ENCODE measurements at regions not wholly inside any gene's neighbourhood (a gene's known extent, or its start where the extent isn't known, plus 50 kb on each side); places are given as distances from the start of the nearest gene placed in this dataset.

DNA sequence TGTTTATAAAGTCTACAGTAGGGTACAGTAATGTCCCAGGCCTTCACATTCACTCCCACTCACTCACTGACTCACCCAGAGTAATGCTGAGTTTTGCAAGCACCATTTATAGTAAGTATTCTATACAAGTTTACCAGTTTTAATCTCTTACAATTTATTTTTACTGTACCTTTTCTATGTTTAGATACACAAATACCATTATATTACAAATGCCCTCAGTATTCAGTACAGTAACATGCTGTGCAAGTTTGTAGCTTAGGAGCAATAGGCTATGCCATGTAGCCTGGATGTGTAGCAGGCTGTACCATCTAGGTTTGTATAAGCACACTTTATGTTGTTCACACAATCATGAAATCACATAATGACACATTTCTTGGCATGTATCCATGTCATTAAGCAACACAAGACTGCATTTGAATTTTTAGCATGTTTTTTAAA, 673.6 kb downstream of the CD109 start:
- Histone ChIP-seq H4K20me1 (ENCODE audit: control insufficient read depth, insufficient read depth, low read length, poor library complexity, severe bottlenecking) (no peaks in the 10 kb centered on the region), H2AFZ (ENCODE audit: insufficient read depth, low read depth, low read length, poor library complexity, severe bottlenecking) (no peak overlapping the region), H3K36me3 (replicated peaks in 1 of 2; ENCODE audit: control extremely low read depth in 1 of 2, control insufficient read depth in 1 of 2, extremely low read depth in 1 of 2, insufficient read depth in 2 of 2, low read length in 1 of 2) (no peaks in the 10 kb centered on the region), H3K4me1 (ENCODE audit: control insufficient read depth in 2 of 2, insufficient read depth in 2 of 2, low read length in 2 of 2) (no peaks in the 10 kb centered on the region), H3K79me2 (ENCODE audit: control insufficient read depth, insufficient read depth, low read length) (no peaks in the 10 kb centered on the region), H3K27me3 (replicated peaks in 1 of 4; ENCODE audit: control extremely low read depth in 1 of 4, control insufficient read depth in 3 of 4, insufficient read depth in 4 of 4, low read length in 3 of 4) (no peaks in the 10 kb centered on the region), H3K9me3 (ENCODE audit: control extremely low read depth in 1 of 3, control insufficient read depth in 2 of 3, insufficient read depth in 1 of 3, low read length in 2 of 3) (no peaks in the 10 kb centered on the region), H3K4me2 (replicated peaks; ENCODE audit: low read depth, low read length, poor library complexity, severe bottlenecking) (no peak overlapping the region), H3K27ac (ENCODE audit: low read length in 2 of 2) (no peak overlapping the region), H3K9ac (ENCODE audit: low read length) (no peak overlapping the region), H3K4me3 (ENCODE audit: control extremely low read depth in 1 of 5, extremely low read depth in 1 of 5, insufficient read depth in 1 of 5, low read depth in 2 of 5, low read length in 4 of 5) (no peak overlapping the region)
- POLR2A ChIA-PET: no interaction called here
- H3K9me3 Mint-ChIP-seq (ENCODE audit: insufficient read depth): peaks cover 2% of the 10 kb centered on the region
- no peak overlapping the region for H3K27ac Mint-ChIP-seq
- DNase-seq (no peak), ATAC-seq (ENCODE audit: low read depth) (no peak)
- H3K4me1 Mint-ChIP-seq: no peaks in the 10 kb centered on the region
- TF ChIP-seq, protein P1, sequence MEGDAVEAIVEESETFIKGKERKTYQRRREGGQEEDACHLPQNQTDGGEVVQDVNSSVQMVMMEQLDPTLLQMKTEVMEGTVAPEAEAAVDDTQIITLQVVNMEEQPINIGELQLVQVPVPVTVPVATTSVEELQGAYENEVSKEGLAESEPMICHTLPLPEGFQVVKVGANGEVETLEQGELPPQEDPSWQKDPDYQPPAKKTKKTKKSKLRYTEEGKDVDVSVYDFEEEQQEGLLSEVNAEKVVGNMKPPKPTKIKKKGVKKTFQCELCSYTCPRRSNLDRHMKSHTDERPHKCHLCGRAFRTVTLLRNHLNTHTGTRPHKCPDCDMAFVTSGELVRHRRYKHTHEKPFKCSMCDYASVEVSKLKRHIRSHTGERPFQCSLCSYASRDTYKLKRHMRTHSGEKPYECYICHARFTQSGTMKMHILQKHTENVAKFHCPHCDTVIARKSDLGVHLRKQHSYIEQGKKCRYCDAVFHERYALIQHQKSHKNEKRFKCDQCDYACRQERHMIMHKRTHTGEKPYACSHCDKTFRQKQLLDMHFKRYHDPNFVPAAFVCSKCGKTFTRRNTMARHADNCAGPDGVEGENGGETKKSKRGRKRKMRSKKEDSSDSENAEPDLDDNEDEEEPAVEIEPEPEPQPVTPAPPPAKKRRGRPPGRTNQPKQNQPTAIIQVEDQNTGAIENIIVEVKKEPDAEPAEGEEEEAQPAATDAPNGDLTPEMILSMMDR (IDR thresholded peaks at IDR 0.05): no peak
- TF ChIP-seq EZH2 (IDR thresholded peaks at IDR 0.05; ENCODE audit: borderline replicate concordance, insufficient read depth, low read depth, low read length, poor library complexity, severe bottlenecking): no peak
- no peak overlapping the region for H3K4me3 Mint-ChIP-seq
- CTCF ChIA-PET: no interaction called here
- intact Hi-C loops (cut with micrococcal nuclease): no loop called here
- H3K27me3 Mint-ChIP-seq: no peaks in the 10 kb centered on the region

DNA sequence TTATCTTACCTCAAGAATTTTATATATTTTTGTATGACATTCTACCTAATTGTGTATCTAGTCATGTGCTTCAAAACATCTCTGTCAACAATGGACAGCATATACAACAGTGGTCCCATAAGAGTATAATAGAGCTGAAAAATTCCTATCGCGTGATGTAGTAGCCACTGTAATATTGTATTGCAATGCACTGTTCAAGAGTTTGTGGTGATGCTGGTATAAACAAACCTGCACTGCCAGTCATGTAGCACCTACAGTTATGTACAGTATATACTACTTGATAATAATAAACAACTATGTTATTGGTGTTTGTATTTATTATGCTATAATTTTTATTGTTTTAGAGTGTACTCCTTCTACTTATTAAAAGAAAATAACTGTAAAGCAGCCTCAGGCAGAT, 672.7 kb downstream of the CD109 start:
- Histone ChIP-seq H3K4me3 (ENCODE audit: control extremely low read depth in 1 of 5, extremely low read depth in 1 of 5, insufficient read depth in 1 of 5, low read depth in 2 of 5, low read length in 4 of 5) (no peak overlapping the region), H4K20me1 (ENCODE audit: control insufficient read depth, insufficient read depth, low read length, poor library complexity, severe bottlenecking) (no peaks in the 10 kb centered on the region), H2AFZ (ENCODE audit: insufficient read depth, low read depth, low read length, poor library complexity, severe bottlenecking) (no peak overlapping the region), H3K9ac (ENCODE audit: low read length) (no peak overlapping the region), H3K4me1 (ENCODE audit: control insufficient read depth in 2 of 2, insufficient read depth in 2 of 2, low read length in 2 of 2) (no peaks in the 10 kb centered on the region), H3K27me3 (replicated peaks in 1 of 4; ENCODE audit: control extremely low read depth in 1 of 4, control insufficient read depth in 3 of 4, insufficient read depth in 4 of 4, low read length in 3 of 4) (no peaks in the 10 kb centered on the region), H3K79me2 (ENCODE audit: control insufficient read depth, insufficient read depth, low read length) (no peaks in the 10 kb centered on the region), H3K36me3 (replicated peaks in 1 of 2; ENCODE audit: control extremely low read depth in 1 of 2, control insufficient read depth in 1 of 2, extremely low read depth in 1 of 2, insufficient read depth in 2 of 2, low read length in 1 of 2) (no peaks in the 10 kb centered on the region), H3K4me2 (replicated peaks; ENCODE audit: low read depth, low read length, poor library complexity, severe bottlenecking) (no peak overlapping the region), H3K9me3 (ENCODE audit: control extremely low read depth in 1 of 3, control insufficient read depth in 2 of 3, insufficient read depth in 1 of 3, low read length in 2 of 3) (no peaks in the 10 kb centered on the region), H3K27ac (ENCODE audit: low read length in 2 of 2) (no peak overlapping the region)
- Mint-ChIP-seq H3K27ac (no peak overlapping the region), H3K9me3 (ENCODE audit: insufficient read depth) (peaks cover 2% of the 10 kb centered on the region), H3K4me1 (no peaks in the 10 kb centered on the region), H3K27me3 (no peaks in the 10 kb centered on the region), H3K4me3 (no peak overlapping the region)
- no peak for DNase-seq
- intact Hi-C loops (cut with micrococcal nuclease): no loop called here
- WGBS (ENCODE audit: insufficient coverage): no CpG with 5 or more reads among the region's 2 CpGs
- ATAC-seq (ENCODE audit: low read depth): no peak
- no peak for TF ChIP-seq EZH2 (IDR thresholded peaks at IDR 0.05; ENCODE audit: borderline replicate concordance, insufficient read depth, low read depth, low read length, poor library complexity, severe bottlenecking)
- TF ChIP-seq, protein P1 (IDR thresholded peaks at IDR 0.05): no peak
- ChIA-PET POLR2A (no interaction called here), CTCF (no interaction called here)
